ENCODE measurements at regions not wholly inside any gene's neighbourhood (a gene's known extent, or its start where the extent isn't known, plus 50 kb on each side); places are given as distances from the start of the nearest gene placed in this dataset.
A peak's percentile ranks its signal among the peaks of the same experiment; 100 is the strongest.

DNA sequence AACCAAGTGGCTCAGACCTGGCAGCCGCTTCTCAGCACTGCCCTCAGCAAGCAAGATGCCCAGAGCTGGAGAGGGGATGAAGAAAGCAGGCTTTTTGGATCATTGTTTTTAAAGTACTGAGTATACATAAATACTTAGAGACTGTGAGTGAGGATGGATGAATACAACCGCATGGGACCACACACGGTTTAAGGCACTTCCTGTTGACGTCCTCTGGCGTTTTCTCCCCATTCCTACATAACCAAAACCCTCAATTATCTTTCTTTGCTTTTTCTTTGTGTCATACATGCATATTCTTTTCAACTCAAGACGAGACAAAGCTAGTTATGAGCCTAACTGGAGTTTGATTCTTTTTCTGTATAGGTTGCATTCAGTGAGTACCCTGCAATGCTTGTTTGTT is 198.4 kb downstream of the GALR1 start:
- no peak for DNase-seq

DNA sequence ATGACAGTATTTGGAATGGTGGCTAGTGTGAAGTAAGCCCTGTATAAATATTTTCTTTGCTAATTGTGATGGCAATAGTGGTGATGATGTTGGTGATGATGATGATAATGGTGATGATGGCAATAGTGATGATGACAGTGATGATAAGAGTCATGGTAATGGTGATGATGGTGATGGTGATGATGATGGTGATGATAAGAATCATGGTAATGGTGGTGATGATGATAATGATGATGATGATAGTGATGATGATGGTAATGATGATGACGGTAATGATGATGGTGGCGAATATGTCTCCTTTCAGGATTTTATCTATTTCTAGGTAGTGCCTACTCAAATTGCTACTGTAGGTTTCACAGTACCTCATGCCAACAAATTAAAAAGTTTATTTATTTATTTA is 205.4 kb downstream of the GALR1 start:
- DNase-seq: no peak

- no peak for DNase-seq
Measured at GRCh38 chr18:77457681-77458080, 208.0 kb downstream of the GALR1 start.

DNA sequence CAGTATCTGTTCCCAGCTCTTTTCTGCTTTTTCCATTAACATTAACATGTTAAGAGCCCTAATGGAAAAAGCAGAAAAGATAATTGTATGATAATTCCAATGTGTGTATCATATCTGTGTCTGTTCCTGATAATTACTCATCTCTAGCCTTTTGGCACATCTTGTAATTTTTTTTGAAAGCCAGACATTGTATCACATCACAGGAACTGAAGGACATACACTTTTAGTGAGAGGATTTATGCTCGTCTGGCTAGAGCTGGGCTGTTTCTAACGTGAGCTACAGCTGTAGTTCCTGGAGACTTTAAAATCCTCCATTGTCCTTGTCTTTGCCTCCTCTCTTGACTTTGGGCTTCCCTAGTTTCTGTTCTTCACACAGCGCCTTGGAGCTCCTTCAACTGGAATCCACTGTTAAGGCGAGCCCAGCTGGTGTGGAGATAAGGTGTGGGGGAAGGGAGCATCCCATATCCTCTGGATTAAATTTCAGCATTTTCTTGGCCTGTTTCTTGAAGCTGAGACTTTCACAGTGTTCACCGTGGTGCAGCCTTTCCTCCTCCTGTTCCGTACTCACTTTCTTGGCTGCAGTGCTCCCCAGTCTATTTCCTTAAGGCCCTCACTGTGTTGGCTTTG is 211.5 kb downstream of the GALR1 start:
- DNase-seq: no peak

GRCh38 chr18:77464917-77465316 is 215.3 kb downstream of the GALR1 start:
- no peak for DNase-seq

DNA sequence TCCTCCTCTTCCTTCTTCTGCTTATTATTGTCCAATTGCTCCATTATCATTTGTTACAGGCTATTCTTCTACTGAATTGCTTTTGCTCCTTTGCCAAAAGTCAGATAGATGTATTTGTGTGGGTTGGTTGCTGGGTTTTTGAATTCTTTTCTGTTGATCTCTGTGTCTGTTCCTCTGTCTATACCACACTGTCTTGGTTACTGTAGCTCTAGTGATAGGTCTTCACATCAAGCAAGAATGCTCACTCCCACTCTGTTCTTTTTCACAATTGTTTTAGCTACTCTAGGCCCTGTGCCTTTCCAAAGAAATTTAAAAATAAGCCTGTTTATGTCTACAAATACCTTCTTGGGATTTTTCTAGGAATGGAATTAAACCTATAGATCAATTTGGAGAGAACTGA is 217.2 kb downstream of the GALR1 start:
- no peak for DNase-seq

DNA sequence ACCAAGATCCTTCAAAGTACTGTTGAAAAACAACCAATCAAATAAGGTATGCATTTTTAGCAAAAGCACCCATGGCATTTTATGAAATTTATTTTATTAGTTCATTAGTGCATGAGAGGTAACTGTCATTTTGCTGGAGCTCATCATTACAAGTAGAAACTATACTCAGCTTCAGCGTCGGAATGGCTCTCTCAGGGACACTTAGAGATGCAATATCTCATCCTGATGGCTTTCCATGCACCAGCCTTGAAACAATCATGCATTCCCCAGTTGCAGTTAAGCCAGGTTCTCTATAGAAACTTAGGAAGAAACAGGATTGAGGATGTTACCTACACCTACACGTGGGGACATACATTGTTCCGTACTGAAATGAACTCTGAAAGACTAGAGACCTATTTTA is 219.5 kb downstream of the GALR1 start:
- no peak for DNase-seq

GRCh38 chr18:77470569-77471413 is 221.1 kb downstream of the GALR1 start:
- DNase-seq: no peak

GRCh38 chr18:77472509-77472908 is 222.9 kb downstream of the GALR1 start:
- no peak for DNase-seq

GRCh38 chr18:77478646-77479442 is 229.2 kb downstream of the GALR1 start:
- no peak for DNase-seq

GRCh38 chr18:77481541-77481940 is 231.9 kb downstream of the GALR1 start:
- DNase-seq: no peak

DNA sequence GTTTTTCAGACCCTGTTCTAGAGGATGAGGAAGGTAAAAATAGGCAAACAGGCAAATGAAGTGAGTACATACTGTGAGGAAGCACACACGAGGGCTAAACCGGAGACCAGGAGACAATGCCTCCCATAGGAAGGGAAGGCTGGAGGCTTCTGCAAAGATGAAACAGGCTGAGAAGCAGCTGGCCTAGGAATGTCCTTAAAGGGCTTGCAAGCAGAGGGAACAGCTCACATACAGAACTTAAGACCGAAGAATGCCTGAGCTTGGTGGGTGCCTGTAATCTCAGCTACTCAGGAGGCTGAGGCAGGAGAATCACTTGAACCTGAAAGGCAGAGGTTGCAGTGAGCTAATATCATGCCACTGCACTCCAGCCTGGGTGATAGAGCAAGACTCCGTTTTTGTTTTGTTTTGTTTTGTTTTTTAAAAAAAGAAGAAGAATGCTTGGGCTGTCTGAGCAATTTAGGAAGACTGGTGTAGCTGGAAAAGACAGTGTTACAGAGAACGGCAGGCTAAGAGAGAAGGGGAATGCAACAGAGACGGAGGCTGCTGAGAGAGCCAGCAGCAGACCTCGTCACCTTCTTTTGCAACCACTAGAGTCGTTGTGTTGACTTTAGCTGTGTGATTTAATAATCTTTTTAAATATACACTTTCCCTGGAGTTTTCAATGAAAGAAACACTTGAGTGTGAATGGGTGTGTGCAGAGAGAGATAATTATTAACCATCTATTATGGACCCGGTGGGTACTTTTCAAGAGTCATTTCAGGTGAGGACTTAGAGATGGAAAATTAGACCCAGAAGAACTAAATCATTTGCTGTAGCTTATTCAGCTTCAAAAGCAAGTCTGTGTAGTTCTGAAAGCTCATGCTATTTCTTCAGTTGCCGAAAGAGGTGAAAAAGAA is 232.8 kb downstream of the GALR1 start:
- DNase-seq: no peak

GRCh38 chr18:77486985-77487384 is 237.3 kb downstream of the GALR1 start:
- DNase-seq: no peak

DNA sequence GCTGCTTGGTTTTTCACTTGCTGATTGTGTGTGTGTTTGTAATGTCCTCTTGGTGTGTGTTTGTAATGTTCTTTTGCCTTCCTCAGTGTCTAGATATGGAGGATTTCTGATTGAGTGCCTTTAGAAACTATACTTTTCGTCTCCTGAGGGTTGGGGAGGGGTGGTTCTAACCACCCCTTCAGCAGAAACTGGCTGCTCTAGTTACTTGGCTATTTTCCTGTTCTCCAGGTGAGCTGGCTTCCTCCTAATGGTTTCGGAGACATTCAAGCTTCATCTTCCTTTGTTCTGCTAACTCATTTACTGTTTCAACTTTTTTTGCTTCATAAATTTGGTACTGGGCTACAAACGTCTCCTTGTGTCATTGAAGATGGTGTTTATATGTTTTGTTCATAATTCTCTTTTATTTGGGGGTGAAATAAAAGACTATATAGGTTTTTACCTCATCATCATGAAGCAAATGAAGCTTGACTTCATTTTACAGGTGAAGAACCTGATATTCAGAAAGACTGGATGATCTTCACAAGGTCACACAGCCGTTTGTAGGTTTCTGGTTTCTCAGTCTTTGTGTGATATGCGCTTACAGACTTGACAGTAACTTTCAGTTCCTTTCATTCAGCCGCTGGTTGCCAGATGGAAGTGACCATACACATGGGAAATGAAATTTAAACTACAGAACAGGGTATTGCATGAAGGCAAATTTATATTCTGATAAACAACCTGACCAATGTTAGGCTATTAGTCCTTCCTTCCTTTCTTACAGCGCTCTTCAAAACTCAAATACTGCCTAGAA is 238.5 kb downstream of the GALR1 start:
- no peak for DNase-seq

GRCh38 chr18:77495079-77495478 is 245.4 kb downstream of the GALR1 start:
- DNase-seq: no peak

GRCh38 chr18:77495982-77496690 is 246.5 kb downstream of the GALR1 start:
- peak in 1 of 5 donors; percentile 3 for DNase-seq

- no peak for DNase-seq
Measured at GRCh38 chr18:77501266-77501665, 251.6 kb downstream of the GALR1 start.

GRCh38 chr18:77505499-77505898 is 255.9 kb downstream of the GALR1 start:
- DNase-seq: no peak

DNA sequence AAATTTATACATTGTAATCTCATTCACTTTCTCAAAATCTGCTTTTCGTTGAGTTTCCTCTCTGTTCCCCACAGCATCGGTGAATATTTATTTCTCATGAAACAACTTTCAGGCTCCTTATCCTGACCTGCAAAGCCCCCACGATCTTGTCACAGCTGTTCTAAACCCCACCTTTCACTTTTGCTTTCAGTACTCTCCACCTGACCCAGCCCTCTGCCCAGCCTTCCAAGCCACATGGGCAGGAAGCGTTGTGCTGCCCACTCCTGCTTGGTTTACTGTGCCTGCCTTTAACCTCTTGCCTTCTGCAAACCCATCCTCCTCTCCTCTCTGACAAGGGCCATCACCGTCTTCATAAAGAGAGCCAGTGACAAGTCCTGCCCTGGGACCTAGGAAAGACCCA is 262.5 kb downstream of the GALR1 start:
- DNase-seq: no peak

- DNase-seq: no peak
Measured at GRCh38 chr18:77517901-77518300, 268.3 kb downstream of the GALR1 start.

DNA sequence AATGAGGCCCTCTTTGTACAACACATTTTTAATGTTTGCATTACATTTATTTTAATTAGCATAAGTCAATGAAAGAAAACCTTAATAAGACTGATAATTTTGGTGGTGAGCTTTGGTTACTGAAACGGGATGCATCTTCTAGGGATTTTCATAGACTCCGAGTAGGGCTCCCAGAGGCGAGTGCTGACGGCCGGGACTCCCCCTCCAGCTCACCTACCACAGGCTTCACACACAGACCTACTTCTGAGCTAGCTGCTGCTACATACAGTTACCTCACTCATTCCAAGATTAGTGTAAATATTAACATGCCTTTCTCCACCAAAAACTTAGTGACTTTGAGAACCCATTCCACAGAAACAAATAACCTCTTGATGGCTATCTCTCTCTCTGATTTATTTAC is 271.1 kb downstream of the GALR1 start:
- DNase-seq: no peak
